ENCODE measurements at regions not wholly inside any gene's neighbourhood (a gene's known extent, or its start where the extent isn't known, plus 50 kb on each side); places are given as distances from the start of the nearest gene placed in this dataset.

GRCh38 chr20:11718474-11719094 lies 199.1 kb upstream of the BTBD3 start:
- intact Hi-C loops (cut with DNase I; ENCODE audit: low total_unique reads), result no loop called here
- no peak for TF ChIP-seq POLR2A (IDR thresholded peaks at IDR 0.05)
- TF ChIP-seq, protein P1, sequence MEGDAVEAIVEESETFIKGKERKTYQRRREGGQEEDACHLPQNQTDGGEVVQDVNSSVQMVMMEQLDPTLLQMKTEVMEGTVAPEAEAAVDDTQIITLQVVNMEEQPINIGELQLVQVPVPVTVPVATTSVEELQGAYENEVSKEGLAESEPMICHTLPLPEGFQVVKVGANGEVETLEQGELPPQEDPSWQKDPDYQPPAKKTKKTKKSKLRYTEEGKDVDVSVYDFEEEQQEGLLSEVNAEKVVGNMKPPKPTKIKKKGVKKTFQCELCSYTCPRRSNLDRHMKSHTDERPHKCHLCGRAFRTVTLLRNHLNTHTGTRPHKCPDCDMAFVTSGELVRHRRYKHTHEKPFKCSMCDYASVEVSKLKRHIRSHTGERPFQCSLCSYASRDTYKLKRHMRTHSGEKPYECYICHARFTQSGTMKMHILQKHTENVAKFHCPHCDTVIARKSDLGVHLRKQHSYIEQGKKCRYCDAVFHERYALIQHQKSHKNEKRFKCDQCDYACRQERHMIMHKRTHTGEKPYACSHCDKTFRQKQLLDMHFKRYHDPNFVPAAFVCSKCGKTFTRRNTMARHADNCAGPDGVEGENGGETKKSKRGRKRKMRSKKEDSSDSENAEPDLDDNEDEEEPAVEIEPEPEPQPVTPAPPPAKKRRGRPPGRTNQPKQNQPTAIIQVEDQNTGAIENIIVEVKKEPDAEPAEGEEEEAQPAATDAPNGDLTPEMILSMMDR (IDR thresholded peaks at IDR 0.05), result no peak
- 83% methylated on average over 1 of the region's 1 CpG for WGBS, 2 donors
- H3K4me3 ChIP-seq (ENCODE audit: low read depth, poor library complexity, severe bottlenecking), result no peak overlapping the region
- no peak for DNase-seq (ENCODE audit: low spot score in 2 of 2)

- no peak overlapping the region for H3K4me3 ChIP-seq (ENCODE audit: low read depth, poor library complexity, severe bottlenecking)
- TF ChIP-seq, protein P1 (IDR thresholded peaks at IDR 0.05), result no peak
- no peak for TF ChIP-seq POLR2A (IDR thresholded peaks at IDR 0.05)
- no peak for DNase-seq (ENCODE audit: low spot score in 2 of 2)
- WGBS, 2 donors, result 48 to 70% methylated on average over 4 of the region's 4 CpGs
- intact Hi-C loops (cut with DNase I; ENCODE audit: low total_unique reads), result no loop called here
Measured at GRCh38 chr20:11719153-11719552, 198.5 kb upstream of the BTBD3 start.

DNA sequence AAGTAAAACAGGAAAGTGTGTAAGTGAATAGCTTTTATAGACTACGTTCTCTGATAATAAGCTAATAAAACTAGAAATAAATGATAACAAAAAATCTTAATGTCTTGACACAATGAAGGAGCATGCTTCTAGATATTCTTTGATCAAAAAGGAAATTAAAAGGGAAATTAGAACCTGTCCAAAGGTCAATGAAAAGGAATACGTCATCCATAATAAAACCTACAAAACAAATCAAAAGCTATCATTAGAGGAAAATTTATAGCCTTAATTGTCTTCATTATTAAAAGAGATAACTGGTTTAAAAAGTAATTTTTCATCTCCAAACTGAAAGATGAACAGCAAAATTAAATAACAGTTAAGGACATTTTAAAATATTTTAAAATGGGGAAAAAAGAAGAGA lies 196.3 kb upstream of the BTBD3 start:
- H3K4me3 ChIP-seq (ENCODE audit: low read depth, poor library complexity, severe bottlenecking), result no peak overlapping the region
- 83 to 85% methylated on average over 2 of the region's 2 CpGs for WGBS, 2 donors
- TF ChIP-seq POLR2A (IDR thresholded peaks at IDR 0.05), result no peak
- TF ChIP-seq, protein P1 (IDR thresholded peaks at IDR 0.05), result no peak
- no peak for DNase-seq (ENCODE audit: low spot score in 2 of 2)
- intact Hi-C loops (cut with DNase I; ENCODE audit: low total_unique reads), result no loop called here

DNA sequence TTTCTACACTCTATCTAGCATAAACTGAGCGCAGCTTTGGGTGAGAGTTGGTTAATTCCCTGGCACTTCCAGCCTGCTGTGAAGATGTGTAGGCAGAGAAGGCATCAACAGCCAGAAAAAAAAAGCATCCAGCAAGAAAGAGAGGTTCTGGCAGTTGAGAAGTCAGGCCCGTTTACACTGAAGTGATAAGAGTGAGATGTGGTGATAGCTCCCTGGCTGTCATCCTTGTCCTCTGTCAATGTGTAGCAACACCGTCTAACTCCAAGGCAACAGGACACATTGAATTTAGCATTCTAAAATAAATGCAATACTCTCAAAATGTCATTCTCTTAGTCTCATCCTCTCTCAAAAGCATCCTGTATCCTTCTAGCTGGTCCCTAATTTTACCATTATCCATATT lies 193.6 kb upstream of the BTBD3 start:
- no peak overlapping the region for H3K4me3 ChIP-seq (ENCODE audit: low read depth, poor library complexity, severe bottlenecking)
- TF ChIP-seq POLR2A (IDR thresholded peaks at IDR 0.05), result no peak
- TF ChIP-seq, protein P1 (IDR thresholded peaks at IDR 0.05), result no peak
- intact Hi-C loops (cut with DNase I; ENCODE audit: low total_unique reads), result no loop called here
- WGBS, 2 donors, result 54 to 71% methylated on average over 3 of the region's 3 CpGs
- no peak for DNase-seq (ENCODE audit: low spot score in 2 of 2)

DNA sequence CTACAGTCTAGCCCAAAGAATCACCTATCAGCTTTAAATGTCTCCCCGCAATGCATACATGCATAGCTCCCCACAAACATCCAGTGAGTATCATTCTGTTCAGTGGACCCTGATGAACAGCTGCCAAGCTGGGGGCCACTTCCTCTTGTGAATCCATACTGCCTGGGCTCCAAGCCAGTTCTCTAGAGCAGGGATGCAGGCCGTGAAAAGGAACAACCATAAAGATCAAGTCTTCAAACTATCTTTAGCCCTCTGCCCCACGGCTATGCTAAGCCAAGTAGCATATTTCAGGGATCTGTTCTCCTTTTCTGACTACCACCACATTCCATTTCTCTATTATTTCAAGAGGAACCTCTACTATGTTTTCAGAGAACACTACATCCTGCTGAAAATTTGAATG lies 191.7 kb upstream of the BTBD3 start:
- 51 to 60% methylated on average over 3 of the region's 3 CpGs for WGBS, 2 donors
- intact Hi-C loops (cut with DNase I; ENCODE audit: low total_unique reads), result no loop called here
- no peak overlapping the region for H3K4me3 ChIP-seq (ENCODE audit: low read depth, poor library complexity, severe bottlenecking)
- no peak for DNase-seq (ENCODE audit: low spot score in 2 of 2)
- TF ChIP-seq, protein P1 (IDR thresholded peaks at IDR 0.05), result no peak

DNA sequence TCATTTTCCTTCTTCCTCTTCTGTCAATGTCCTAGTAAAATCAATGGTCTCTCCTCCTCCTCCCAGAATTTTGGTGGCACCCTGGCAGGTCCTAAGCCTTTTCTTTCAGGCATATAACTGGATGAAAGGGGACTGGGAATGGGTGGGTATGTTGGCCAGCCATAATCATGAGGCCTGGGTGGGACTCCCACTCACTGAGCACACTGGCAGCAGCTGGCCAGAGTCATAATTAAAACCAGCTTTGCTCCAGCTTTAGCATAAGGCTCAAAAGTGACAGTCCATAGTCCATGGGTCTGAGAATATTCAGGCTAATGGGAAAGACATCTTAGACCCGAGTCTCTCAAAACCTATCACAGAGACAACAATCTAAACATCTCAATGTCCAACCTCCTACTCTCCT lies 190.0 kb upstream of the BTBD3 start:
- DNase-seq (ENCODE audit: low spot score in 2 of 2), result no peak
- intact Hi-C loops (cut with DNase I; ENCODE audit: low total_unique reads), result no loop called here
- 50 to 64% methylated on average over 1 of the region's 1 CpG for WGBS, 2 donors
- TF ChIP-seq, protein P1 (IDR thresholded peaks at IDR 0.05), result no peak
- TF ChIP-seq POLR2A (IDR thresholded peaks at IDR 0.05), result no peak
- H3K4me3 ChIP-seq (ENCODE audit: low read depth, poor library complexity, severe bottlenecking), result no peak overlapping the region

Data from lower leg skin (tissue), 4 donors.